ENCODE measurements at regions not wholly inside any gene's neighbourhood (a gene's known extent, or its start where the extent isn't known, plus 50 kb on each side); places are given as distances from the start of the nearest gene placed in this dataset.

DNA sequence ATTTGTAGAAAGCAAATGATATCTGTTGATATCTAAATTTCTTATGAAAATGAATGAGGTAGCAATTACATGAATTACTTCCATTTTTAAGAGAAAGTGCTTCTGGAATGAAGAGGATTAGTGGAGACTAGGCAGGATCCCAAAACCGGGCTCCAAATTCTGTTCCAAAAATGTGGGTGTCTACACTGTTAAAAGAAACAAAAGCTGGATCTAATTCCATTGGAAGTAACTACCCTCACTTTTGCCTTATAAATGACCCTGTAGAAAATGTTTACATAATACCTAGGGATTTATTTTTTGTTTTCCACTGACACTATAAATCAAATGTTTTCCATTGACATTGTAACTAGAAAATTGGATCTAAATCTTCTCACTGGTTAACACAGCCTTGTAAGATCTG lies 454.9 kb upstream of the JARID2 start:
- no peak overlapping the region for H3K4me3 ChIP-seq (ENCODE audit: insufficient read depth, low read length)

GRCh38 chr6:14791526-14791925 lies 454.3 kb upstream of the JARID2 start:
- H4K20me1 ChIP-seq (ENCODE audit: insufficient read depth, low read length) = no peaks in the 10 kb centered on the region
- TF ChIP-seq, protein P1, sequence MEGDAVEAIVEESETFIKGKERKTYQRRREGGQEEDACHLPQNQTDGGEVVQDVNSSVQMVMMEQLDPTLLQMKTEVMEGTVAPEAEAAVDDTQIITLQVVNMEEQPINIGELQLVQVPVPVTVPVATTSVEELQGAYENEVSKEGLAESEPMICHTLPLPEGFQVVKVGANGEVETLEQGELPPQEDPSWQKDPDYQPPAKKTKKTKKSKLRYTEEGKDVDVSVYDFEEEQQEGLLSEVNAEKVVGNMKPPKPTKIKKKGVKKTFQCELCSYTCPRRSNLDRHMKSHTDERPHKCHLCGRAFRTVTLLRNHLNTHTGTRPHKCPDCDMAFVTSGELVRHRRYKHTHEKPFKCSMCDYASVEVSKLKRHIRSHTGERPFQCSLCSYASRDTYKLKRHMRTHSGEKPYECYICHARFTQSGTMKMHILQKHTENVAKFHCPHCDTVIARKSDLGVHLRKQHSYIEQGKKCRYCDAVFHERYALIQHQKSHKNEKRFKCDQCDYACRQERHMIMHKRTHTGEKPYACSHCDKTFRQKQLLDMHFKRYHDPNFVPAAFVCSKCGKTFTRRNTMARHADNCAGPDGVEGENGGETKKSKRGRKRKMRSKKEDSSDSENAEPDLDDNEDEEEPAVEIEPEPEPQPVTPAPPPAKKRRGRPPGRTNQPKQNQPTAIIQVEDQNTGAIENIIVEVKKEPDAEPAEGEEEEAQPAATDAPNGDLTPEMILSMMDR (IDR thresholded peaks at IDR 0.05; ENCODE audit: extremely low read depth, low read depth, low read length) = no peak
- H3K4me2 ChIP-seq (ENCODE audit: insufficient read depth, low read length) = no peak overlapping the region
- no peak for DNase-seq (ENCODE audit: insufficient read length, low spot score, missing footprints)
- H3K4me1 ChIP-seq (ENCODE audit: insufficient read depth, low read length) = no peaks in the 10 kb centered on the region
- no peak overlapping the region for H3K4me3 ChIP-seq (ENCODE audit: insufficient read depth, low read length)
- H3K27ac ChIP-seq (ENCODE audit: low read depth, low read length) = no peak overlapping the region
- H3K36me3 ChIP-seq (ENCODE audit: insufficient read depth, low read length) = no peaks in the 10 kb centered on the region
- no peaks in the 10 kb centered on the region for H3K79me2 ChIP-seq (ENCODE audit: insufficient read depth, low read length)
- no peak overlapping the region for H2AFZ ChIP-seq (ENCODE audit: low read length)
- no peaks in the 10 kb centered on the region for H3K9me3 ChIP-seq (ENCODE audit: low read depth, low read length)
- no peaks in the 10 kb centered on the region for H3K27me3 ChIP-seq (ENCODE audit: insufficient read depth, low read length)

More for the DNA sequence above, 454.9 kb upstream of the JARID2 start:
- Histone ChIP-seq H3K27ac (ENCODE audit: low read depth, low read length) (no peak overlapping the region), H3K9me3 (ENCODE audit: low read depth, low read length) (no peaks in the 10 kb centered on the region), H2AFZ (ENCODE audit: low read length) (no peak overlapping the region), H3K4me2 (ENCODE audit: insufficient read depth, low read length) (no peak overlapping the region), H3K4me1 (ENCODE audit: insufficient read depth, low read length) (no peaks in the 10 kb centered on the region), H3K27me3 (ENCODE audit: insufficient read depth, low read length) (no peaks in the 10 kb centered on the region), H3K79me2 (ENCODE audit: insufficient read depth, low read length) (no peaks in the 10 kb centered on the region), H3K36me3 (ENCODE audit: insufficient read depth, low read length) (no peaks in the 10 kb centered on the region), H4K20me1 (ENCODE audit: insufficient read depth, low read length) (no peaks in the 10 kb centered on the region)
- no peak for DNase-seq (ENCODE audit: insufficient read length, low spot score, missing footprints)
- TF ChIP-seq, protein P1 (IDR thresholded peaks at IDR 0.05; ENCODE audit: extremely low read depth, low read depth, low read length) = no peak

GRCh38 chr6:14792118-14792955 lies 453.5 kb upstream of the JARID2 start:
- Histone ChIP-seq H3K36me3 (ENCODE audit: insufficient read depth, low read length) (no peaks in the 10 kb centered on the region), H3K4me3 (ENCODE audit: insufficient read depth, low read length) (no peak overlapping the region), H3K27me3 (ENCODE audit: insufficient read depth, low read length) (no peaks in the 10 kb centered on the region), H3K27ac (ENCODE audit: low read depth, low read length) (no peak overlapping the region), H2AFZ (ENCODE audit: low read length) (no peak overlapping the region), H3K79me2 (ENCODE audit: insufficient read depth, low read length) (no peaks in the 10 kb centered on the region), H3K4me2 (ENCODE audit: insufficient read depth, low read length) (no peak overlapping the region), H3K9me3 (ENCODE audit: low read depth, low read length) (no peaks in the 10 kb centered on the region), H4K20me1 (ENCODE audit: insufficient read depth, low read length) (no peaks in the 10 kb centered on the region), H3K4me1 (ENCODE audit: insufficient read depth, low read length) (no peaks in the 10 kb centered on the region)
- no peak for DNase-seq (ENCODE audit: insufficient read length, low spot score, missing footprints)
- TF ChIP-seq, protein P1 (IDR thresholded peaks at IDR 0.05; ENCODE audit: extremely low read depth, low read depth, low read length) = no peak

- Histone ChIP-seq H2AFZ (ENCODE audit: low read length) (no peak overlapping the region), H3K36me3 (ENCODE audit: insufficient read depth, low read length) (no peaks in the 10 kb centered on the region), H3K4me1 (ENCODE audit: insufficient read depth, low read length) (no peaks in the 10 kb centered on the region), H3K79me2 (ENCODE audit: insufficient read depth, low read length) (no peaks in the 10 kb centered on the region), H4K20me1 (ENCODE audit: insufficient read depth, low read length) (no peaks in the 10 kb centered on the region), H3K4me3 (ENCODE audit: insufficient read depth, low read length) (no peak overlapping the region), H3K27me3 (ENCODE audit: insufficient read depth, low read length) (no peaks in the 10 kb centered on the region), H3K9me3 (ENCODE audit: low read depth, low read length) (no peaks in the 10 kb centered on the region), H3K4me2 (ENCODE audit: insufficient read depth, low read length) (no peak overlapping the region), H3K27ac (ENCODE audit: low read depth, low read length) (no peak overlapping the region)
- peak; percentile 69 for DNase-seq (ENCODE audit: insufficient read length, low spot score, missing footprints)
- TF ChIP-seq, protein P1 (IDR thresholded peaks at IDR 0.05; ENCODE audit: extremely low read depth, low read depth, low read length) = no peak
Measured at GRCh38 chr6:14795451-14795850, 450.4 kb upstream of the JARID2 start.
